Glomerular visceral epithelial cell (primary cell): ENCODE measurements at regions not wholly inside any gene's neighbourhood (a gene's known extent, or its start where the extent isn't known, plus 50 kb on each side); places are given as distances from the start of the nearest gene placed in this dataset.
"Not testable (repeated sequence)": the region's sequence is repeated elsewhere in the genome, so short reads cannot be mapped to it uniquely, and the experiment has no call there.

Experiments used
- DNase-seq: peaks from one replicate; pipeline ENCODE4 v3.0.0-alpha.2; 2016; ENCODE audit errors: extremely low spot score

GRCh38 chr4:184335520-184335919 is 117.8 kb upstream of the ENPP6 start:
- no peak for DNase-seq

- DNase-seq: not testable (repeated sequence)
Observed at GRCh38 chr4:184333446-184333845, 115.8 kb upstream of the ENPP6 start.

GRCh38 chr4:184331268-184331995 is 113.8 kb upstream of the ENPP6 start:
- no peak for DNase-seq

- not testable (repeated sequence) for DNase-seq
Observed at GRCh38 chr4:184330517-184331094, 112.9 kb upstream of the ENPP6 start.

GRCh38 chr4:184329659-184330400 is 112.2 kb upstream of the ENPP6 start:
- peak; percentile 66 for DNase-seq

GRCh38 chr4:184329235-184329634 is 111.6 kb upstream of the ENPP6 start:
- DNase-seq: no peak

GRCh38 chr4:184328022-184328736 is 110.5 kb upstream of the ENPP6 start:
- peak; percentile 40 for DNase-seq

GRCh38 chr4:184324939-184325477 is 107.3 kb upstream of the ENPP6 start:
- DNase-seq: no peak

GRCh38 chr4:184322328-184323025 is 104.8 kb upstream of the ENPP6 start:
- DNase-seq: no peak

GRCh38 chr4:184320631-184321030 is 103.0 kb upstream of the ENPP6 start:
- DNase-seq: no peak

- no peak for DNase-seq
Observed at GRCh38 chr4:184318852-184319251, 101.2 kb upstream of the ENPP6 start.

GRCh38 chr4:184317234-184317918 is 99.7 kb upstream of the ENPP6 start:
- peak; percentile 66 for DNase-seq

- no peak for DNase-seq
Observed at GRCh38 chr4:184316821-184317220, 99.1 kb upstream of the ENPP6 start.

- DNase-seq: no peak
Observed at GRCh38 chr4:184315675-184316359, 98.1 kb upstream of the ENPP6 start.

- DNase-seq: no peak
Observed at GRCh38 chr4:184313702-184314659, 96.3 kb upstream of the ENPP6 start.

- DNase-seq: no peak
Observed at GRCh38 chr4:184313058-184313581, 95.4 kb upstream of the ENPP6 start.

- DNase-seq: no peak
Observed at GRCh38 chr4:184312126-184312525, 94.5 kb upstream of the ENPP6 start.

- no peak for DNase-seq
Observed at GRCh38 chr4:184310881-184311709, 93.4 kb upstream of the ENPP6 start.
